ENCODE measurements at regions not wholly inside any gene's neighbourhood (a gene's known extent, or its start where the extent isn't known, plus 50 kb on each side); places are given as distances from the start of the nearest gene placed in this dataset.

GRCh38 chr2:163794635-163795034, 58.8 kb upstream of the FIGN start (continued):
- TF ChIP-seq ZNF391 (tag by site-specific recombination; IDR thresholded peaks at IDR 0.05; ENCODE audit: borderline replicate concordance, low read depth) = no peak

Measured in HEK293 (cell line).